HUDEP-2 (cell line): ENCODE measurements at regions not wholly inside any gene's neighbourhood (a gene's known extent, or its start where the extent isn't known, plus 50 kb on each side); places are given as distances from the start of the nearest gene placed in this dataset.

Source experiments
- DNase-seq, 76 experiments: peaks; one replicate each; lab custom pipeline; 2025; ENCODE audit not compliant: unreplicated experiment in 76 of 76; lab: John Stamatoyannopoulos, UW

DNA sequence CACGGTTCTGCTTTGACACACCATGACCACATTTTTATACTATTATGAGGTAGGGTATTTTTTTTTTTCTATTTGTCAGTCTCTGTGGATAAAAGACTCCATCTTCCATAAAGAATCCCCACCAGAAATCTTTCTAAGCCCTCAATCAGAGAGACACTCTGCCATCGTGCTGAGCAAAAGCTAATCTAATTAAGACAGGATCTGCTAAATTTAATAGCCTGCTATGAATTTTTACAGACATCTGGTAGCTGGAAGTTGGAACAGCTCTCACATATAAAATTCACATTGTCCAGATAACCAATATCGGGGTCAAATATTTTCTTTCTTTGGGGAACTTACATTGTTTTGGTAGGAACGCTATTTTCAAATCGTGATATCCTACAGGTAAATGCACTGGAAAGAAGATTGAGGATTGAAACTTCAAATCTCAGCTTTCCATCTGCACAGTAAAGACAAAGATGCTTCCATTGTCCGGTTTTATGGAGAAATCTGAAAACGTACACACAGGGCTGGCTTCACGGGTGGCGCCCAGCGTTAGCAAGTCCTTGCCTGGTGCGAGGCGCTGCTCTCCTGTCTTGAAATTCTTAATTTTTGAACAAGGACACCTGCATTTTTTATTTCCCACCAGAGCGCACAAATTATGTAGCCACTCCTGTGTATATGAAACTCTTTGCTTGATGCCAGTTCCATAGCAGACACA lies 573.8 kb upstream of the NOX3 start:
- DNase-seq: no peak

DNA sequence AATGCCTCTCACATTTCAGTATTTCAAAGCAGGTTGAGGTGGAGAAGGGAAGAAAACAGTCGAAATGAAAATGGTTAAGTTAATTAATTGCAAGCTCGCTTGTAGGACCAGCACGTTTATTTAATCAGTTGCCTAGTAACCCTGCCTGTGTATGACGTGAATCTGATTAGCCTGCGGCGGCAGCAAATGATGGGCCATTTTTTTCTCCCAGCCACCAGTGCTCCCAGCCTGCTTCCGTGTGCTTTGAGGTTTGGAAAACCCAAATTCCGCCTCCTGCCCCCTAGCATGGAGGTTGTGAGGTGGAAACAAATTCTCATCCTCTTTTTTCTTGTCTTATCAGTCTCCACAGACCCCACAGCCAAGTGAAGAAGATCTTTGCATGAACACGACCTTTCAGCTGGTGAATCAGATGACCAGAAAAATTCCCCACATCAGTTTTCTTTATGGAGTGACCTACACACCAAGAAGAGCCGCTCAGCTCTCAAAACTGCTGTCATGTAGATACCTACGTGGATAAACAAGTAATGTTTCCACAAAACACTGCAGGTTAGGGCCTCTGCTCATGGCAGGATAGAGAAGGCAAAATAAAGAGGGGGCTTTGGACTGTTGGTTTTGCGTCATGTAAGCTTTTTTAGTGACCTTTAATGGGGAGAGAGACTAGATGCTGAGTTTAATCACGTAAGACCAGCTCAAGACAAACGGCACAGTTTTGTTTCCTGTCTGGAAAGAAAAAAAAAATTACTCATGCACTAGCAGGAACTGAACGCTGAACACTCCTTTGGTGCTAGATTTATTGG lies 572.9 kb upstream of the NOX3 start:
- no peak for DNase-seq

DNA sequence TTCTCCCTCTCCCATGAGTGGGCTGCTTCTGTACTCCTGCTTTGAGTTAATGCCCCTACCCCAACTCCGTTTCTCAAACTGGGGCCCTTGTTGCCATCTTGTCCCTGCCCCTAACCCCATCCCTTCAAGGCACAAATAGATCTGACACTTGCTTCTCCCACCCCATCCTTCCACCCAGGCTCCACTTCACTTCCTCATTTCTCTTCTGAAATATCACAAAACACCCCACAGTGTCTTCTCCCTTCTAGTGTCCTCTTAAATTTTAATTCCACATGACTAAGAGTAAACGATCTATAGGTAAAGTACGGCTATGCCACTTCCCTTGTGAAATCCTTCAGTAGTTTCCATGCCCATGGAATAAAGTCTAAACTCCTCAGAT lies 571.6 kb upstream of the NOX3 start:
- DNase-seq: no peak

DNA sequence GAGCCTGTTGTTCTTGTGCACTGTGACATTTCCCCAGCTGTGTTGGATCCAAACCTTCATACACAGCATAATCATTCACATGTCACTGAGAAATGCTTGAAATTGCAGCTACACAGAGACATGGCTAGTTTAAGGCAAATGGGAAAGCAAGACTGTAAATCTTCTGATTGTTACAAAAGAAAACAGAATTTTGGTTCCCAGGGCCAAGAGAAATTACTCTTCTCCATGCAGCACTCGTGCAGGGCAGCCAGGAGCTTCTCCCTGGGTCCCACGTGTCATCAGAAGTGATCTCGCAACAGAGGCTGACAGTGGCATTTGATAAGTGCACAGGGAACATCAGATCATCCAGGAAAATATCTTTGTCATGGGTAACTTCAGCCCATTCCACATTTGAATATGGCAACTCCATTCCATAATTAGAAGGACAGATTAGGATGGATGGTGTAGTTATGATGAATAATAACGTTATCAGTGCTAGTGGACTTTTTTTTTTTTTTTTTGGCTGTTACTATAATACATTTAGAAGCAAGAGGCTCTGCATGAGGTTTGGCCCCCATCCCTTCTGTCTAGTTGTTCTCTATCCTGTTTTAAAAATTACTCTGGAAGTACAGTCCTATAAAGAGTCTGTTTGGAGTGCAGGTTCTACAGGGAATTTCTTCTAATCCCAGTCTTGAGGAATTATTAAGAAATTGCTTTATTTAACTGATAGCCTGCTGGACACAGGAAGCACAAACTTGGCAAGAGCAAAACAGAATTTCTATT lies 571.0 kb upstream of the NOX3 start:
- no peak for DNase-seq

DNA sequence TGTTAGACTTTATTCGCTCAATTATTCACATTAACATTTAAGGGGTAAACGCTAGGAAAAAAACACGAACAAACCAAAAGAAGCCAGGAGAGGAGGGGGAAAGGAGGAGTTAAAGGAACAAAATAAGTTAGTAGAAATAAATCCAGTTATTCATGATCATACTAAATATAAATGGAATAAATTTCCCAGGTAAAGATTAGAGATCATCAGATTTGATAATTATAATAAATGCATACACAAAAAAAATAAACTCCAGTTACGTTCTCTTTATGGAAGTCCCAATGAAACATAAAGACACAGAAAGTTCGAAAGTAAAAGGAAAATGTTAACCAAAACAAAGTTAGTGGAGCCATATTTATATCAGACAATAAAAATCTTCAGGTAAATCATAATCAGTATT lies 568.7 kb upstream of the NOX3 start:
- no peak for DNase-seq

DNA sequence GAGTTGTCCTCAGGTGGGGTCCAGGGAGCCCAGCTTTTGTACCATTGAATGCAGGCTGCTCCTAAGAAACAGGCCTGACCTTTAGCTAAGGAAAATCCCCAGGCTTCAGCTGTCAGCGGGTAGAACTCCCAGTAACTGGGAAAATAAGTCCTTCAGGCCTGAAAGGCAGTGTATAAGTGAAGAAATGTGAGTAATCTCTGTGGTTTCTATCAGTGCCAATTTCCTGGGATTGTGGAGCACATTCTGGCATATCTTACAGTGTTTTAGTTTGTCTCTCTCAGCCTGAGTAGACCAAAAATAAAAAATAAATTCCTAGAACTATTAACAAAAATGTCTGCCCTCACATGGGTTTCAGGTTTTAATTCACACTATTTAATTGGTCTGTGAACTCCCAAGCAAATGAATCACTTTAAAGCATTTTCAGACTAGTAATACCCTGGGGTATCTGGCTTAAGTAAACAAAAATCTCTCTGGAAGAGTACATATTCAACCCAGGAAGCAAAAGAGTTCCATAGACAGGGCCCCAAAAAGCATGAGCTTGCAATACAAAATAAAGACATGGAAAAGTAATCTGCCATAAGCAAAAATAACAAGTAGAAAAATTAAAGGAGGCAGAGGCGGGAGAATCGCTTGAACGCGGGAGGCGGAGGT lies 566.2 kb upstream of the NOX3 start:
- DNase-seq: no peak

DNA sequence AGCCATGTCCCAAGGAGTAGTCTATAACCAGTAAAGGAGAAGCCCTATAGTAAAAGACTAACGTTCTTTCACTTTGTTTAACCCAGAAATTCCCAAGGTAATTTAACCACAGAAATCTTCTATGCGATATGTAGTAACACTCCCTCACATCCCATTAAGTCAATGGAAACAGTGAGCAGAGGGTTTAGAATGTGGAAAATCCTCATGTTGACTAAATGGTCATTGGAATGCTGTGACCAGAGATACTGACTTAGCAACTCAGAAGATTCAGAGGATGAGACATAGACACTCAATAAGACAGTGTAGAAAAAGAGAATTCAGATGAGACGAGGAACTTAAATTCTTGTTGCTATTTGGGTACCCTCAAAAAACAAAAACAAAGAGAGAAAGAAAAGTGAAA lies 562.2 kb upstream of the NOX3 start:
- DNase-seq: no peak

DNA sequence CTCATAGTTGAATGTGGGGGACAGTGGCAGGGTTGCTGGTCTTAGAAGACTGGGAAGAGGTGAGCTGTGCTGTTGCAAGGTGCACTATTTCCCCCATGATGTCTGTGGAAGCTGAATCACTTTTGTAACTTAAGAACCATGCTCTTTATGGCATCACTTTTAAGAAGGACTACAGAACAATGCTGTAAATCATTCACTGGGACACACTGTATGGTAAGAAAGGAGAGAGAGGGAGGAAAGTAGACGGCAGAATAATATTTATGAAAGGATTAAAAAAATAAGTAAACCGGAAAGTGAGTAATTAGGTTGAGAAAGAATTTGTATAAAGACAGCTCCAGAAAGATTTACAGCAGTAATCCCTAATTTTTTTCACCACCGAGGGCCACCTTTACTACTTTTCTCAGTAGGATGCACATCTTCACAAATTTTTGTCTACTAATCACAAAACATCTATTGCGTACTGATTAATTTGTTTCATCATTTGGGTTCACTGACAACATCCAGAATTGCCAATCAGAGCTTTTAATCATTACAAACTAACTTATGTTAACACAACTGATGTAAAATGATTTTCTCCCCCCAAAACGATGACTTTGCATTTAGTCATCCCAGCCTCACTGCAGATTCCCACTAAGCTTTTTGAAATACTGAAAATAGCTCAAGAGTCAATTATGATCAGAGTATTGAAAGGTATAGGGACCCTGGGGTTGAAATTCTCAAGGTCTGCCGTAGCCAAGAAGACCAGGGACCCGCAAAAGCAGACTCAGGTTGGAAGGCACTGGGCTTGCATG lies 560.7 kb upstream of the NOX3 start:
- DNase-seq: no peak

DNA sequence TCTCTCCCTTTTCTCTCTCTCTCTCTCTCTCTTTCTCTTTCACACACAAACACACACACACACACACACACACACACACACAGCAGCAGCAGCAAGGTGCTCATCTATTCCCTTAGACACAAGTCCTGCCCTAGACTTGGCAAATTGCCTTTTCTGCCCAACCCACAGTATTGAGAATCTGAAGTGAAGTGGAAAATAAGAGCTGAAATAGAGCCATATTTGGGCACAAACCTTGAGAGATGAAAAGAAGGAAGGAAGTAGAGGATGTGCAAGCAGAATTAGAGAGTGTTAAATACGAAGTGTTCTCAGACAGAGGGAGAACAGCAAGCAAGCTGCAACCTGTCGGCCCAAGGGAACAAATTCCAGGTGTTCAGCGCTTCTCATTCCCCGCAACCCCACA lies 557.5 kb upstream of the NOX3 start:
- DNase-seq: no peak

DNA sequence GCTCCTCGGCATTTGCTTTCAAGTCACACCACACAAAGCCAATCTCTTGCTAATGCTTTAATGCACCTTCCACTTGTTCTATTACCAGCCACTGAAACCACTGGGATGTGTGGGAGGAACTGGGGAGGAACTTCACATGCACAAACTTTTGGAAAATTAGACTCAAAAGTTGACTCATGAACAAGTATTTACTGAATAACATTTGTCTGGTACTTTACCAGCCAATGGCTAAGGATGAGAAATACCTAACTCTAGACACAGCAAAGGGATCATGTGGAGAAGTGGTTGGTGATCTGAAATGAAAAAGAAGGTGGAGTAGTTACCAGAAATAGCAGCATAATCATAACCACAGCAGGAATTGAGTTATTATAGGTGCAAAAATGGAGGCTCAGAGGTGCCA lies 554.0 kb upstream of the NOX3 start:
- DNase-seq: no peak

DNA sequence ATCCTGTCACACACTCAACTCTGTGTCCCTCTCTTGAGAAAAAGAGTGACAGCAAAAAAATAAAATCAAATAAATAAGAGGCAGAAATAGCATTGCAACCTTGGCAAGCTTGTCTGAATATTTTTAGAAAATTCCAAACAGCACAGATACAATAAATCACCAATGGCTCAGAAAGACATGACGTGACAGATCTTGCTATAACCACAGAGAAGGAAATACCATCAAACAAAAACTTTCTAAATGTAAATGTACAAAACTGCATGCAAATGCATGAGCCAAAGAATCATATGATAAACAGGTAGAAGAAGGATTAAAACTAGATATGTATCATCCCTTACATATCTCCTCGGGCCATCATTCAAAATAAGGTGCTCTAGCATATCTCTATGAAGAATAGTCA lies 549.2 kb upstream of the NOX3 start:
- DNase-seq: no peak

DNA sequence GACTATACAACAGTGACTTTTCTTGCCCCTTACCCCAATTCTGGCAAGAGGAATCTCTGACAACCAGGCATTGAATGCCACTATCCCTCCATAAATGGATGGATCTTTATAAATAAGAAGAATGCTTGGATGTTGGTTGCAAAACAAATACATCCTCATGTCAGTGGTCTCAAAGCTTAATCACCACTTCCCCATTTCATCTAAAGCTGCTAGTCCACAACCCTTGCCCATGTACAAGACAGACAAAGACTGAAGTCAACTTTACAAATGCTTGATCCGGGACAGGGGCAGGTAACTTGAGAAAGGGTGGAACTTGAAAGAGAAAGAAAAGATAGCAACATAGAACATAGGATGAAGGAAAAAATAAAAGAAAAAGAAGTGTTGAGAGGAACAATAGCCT lies 540.5 kb upstream of the NOX3 start:
- no peak for DNase-seq

DNA sequence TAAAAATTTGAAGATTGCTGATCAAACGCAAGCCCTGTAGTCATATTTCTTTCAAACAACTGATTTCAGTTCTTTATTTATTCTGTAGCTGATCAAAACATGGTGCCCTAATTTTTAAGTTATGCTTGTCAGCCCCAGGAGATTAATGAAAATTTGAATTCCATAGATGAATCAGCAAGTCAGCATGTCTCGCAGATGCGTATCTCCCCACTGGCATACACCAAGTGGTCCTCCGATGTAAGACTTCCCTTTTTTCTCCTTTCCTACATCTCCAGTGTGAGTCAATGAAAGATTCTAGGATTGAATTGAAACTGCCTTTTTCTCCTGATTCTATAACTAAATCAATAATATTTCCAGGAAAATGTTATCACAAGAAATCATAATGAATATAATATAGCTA lies 539.6 kb upstream of the NOX3 start:
- DNase-seq: no peak

DNA sequence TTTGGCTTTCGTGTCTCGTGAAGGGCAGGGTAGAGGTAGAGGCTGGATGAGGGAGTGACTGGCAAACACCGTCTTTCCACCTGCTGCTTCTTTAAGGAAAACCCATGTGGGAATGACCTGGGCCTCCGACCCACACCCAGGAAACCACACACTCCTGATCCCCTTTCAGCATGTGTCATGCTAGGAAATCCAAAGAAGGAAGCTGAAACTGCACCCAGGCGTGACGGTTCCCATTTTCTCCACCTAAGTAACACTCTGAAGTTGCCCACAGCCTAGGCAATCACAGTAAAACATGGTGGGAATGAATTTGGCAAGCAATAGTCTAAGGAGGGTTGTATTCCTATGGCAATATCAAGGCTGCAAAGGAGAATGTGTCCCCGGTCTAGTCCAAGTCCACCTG lies 538.4 kb upstream of the NOX3 start:
- DNase-seq: no peak

DNA sequence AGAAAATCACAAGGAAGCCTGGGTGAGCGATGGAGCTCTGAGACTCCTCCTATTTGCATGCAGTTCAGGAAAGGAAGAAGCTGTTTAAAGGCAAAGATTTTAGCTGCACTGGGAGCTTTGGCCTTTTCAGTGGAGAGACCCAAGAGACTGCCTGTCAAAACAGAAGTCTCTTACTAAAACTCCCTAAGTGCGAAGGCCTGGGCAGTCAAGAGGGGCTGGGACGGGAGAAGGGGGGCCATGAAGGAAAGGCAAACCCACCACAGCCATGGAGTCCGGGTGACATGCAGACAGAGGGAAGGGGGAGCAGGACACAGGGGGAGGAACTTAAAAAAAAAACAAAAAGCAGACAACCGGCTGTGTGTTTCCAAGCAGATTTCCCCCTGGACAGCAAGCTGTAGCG lies 537.6 kb upstream of the NOX3 start:
- no peak for DNase-seq

DNA sequence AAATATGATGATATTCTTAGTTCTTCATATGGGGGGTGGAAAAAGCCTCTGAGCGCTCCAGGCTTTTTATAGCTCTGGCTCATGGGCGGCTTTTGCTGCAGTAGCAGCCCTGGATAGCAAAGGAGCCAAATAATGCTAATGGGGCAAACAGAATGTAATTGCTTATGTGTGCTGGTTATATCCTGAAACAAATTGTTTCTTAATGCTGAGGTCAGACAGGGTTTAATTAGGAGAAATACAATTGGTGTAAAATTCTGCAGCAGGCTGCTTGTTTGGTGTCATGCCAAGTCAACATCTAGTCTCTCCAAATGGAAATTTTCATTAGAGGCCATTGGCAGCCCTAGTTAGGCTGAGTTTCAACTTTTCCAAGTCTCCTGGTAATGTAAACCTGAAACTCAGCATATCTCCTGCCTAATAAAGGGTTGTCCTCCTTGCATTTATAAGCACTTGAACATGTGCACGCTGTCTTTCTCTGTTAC lies 530.1 kb upstream of the NOX3 start:
- no peak for DNase-seq

DNA sequence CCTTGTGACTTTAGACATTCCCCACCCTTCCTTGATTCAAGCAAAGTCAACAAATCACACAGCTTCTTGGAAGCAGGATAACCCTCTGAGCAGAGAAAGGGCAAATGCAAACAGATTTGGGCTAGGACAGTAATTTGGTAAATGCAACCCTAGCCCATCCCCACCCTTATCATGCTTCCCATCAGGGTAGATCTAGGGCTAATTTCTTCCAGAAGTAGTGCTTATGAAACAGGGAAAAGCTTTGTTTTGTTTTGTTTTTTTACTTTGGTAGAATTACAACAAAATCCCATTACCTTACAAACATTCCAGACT lies 525.1 kb upstream of the NOX3 start:
- DNase-seq: no peak

DNA sequence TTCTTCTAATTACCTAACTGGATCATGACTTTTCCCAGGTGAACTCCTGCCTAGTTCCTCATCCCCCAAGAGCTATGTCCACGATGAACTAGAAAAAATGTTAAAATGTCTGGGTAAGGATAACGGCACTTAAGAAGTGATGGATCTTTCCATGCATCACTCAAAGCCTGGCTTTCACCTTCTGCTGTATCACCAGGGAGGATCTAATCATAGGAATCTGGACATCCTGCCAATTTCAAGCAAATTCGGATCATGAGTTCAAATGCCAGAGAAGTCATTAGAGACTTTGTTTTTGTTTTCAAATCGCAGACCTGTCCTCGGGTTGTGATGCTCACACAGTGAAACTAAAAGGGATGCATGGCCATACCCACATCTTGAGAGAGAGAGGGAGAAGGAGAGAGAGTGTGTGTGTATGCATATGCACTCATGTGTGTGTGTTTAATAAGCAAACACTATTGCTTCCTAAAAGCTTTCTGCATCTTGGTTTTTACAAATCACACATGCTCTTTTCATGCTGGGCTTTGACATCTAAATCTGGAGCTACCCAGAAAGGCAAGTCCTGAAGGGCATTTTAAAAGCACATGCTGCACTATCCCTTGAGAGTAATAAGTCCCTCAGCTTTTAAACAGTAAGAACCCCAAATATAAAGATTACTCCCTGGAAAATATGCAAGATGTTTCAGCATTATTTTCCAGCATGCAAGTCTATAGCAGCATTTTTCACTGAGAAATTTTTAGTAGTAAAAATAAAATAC lies 524.6 kb upstream of the NOX3 start:
- no peak for DNase-seq

DNA sequence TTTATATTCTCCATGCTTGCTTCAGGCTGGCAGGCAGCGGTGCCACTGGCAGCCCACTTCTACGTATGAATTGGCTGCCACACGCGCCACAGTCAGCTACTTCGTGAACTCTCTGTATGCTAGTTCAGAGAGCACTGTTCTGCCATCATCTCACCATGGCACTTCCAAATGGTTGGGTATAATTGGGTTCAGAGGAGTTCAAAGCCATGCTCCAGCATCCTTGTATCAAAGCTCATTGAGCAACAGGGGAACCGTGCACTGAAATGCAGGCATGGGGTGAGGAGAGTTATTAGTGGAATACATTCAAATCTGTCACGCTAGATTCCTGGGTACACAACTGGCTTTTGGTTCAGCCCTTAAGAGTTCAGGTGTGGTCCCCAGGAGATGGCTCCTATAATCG lies 519.9 kb upstream of the NOX3 start:
- no peak for DNase-seq

DNA sequence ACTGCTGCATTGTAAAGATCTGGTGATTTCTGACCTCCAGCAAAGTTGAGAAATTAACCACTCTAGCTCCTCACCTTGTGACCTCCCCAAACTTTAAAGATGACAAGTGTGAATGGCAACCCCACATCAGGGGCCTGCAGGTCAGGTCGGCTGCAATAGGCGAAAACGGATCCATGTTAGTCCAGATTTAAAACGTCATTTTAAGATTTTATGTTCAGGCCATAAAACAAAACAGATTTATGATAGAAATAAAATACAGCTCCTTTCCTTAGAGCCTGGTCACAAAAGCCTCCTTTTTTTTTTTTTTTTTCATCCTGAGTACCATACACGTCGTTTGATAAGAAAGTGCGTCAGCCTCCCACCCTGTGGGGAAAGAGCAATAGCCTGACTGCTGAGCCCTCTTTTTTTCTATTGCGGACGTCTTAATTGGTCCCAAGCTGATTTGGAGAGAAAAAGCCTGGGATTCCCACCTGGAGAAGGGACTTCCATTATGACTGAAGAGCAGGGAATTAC lies 519.2 kb upstream of the NOX3 start:
- DNase-seq: no peak
